ENCODE measurements at regions not wholly inside any gene's neighbourhood (a gene's known extent, or its start where the extent isn't known, plus 50 kb on each side); places are given as distances from the start of the nearest gene placed in this dataset.

DNA sequence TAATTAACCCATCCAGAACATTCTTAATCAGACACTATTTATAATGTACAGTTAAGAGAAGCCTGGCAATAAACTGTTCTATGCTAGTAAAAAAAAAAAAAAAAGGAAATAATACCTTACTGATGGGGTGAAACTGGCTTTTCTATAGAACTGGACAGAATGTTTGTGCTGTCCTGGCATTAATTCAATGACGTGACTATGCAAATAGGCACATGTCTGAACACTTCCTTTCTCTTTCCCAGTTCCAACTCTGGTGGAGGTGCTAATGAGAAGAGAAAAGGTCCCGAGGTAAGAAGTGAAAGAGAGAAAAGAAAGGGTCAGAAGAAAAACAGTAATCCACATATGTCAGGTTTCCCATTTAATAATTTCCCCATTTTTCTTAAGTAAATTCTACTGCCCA, 508.4 kb downstream of the ZEB2 start:
- TF ChIP-seq, protein P1, sequence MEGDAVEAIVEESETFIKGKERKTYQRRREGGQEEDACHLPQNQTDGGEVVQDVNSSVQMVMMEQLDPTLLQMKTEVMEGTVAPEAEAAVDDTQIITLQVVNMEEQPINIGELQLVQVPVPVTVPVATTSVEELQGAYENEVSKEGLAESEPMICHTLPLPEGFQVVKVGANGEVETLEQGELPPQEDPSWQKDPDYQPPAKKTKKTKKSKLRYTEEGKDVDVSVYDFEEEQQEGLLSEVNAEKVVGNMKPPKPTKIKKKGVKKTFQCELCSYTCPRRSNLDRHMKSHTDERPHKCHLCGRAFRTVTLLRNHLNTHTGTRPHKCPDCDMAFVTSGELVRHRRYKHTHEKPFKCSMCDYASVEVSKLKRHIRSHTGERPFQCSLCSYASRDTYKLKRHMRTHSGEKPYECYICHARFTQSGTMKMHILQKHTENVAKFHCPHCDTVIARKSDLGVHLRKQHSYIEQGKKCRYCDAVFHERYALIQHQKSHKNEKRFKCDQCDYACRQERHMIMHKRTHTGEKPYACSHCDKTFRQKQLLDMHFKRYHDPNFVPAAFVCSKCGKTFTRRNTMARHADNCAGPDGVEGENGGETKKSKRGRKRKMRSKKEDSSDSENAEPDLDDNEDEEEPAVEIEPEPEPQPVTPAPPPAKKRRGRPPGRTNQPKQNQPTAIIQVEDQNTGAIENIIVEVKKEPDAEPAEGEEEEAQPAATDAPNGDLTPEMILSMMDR (IDR thresholded peaks at IDR 0.05; ENCODE audit: low read depth, low read length): no peak
- no peak overlapping the region for H3K4me3 ChIP-seq (ENCODE audit: low read depth, low read length)

DNA sequence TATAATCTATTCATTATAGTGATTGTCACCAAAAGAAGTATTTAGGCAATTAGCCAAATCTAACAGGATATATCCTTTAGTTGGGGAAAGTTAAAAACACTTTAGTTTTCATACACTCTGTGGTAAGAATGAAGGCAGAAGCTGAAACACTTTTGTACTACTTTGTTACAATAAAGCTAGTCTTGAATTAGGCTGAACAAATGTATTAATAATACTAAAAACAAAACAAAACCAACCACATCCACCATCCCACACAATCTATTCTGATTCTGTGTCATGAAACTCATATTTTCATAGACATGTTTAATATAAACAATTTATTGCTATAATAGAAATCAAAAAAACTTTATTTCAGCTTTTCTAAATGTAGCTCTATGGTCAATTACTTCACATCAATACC, 508.8 kb downstream of the ZEB2 start:
- no peak overlapping the region for H3K4me3 ChIP-seq (ENCODE audit: low read depth, low read length)
- TF ChIP-seq, protein P1 (IDR thresholded peaks at IDR 0.05; ENCODE audit: low read depth, low read length): no peak

DNA sequence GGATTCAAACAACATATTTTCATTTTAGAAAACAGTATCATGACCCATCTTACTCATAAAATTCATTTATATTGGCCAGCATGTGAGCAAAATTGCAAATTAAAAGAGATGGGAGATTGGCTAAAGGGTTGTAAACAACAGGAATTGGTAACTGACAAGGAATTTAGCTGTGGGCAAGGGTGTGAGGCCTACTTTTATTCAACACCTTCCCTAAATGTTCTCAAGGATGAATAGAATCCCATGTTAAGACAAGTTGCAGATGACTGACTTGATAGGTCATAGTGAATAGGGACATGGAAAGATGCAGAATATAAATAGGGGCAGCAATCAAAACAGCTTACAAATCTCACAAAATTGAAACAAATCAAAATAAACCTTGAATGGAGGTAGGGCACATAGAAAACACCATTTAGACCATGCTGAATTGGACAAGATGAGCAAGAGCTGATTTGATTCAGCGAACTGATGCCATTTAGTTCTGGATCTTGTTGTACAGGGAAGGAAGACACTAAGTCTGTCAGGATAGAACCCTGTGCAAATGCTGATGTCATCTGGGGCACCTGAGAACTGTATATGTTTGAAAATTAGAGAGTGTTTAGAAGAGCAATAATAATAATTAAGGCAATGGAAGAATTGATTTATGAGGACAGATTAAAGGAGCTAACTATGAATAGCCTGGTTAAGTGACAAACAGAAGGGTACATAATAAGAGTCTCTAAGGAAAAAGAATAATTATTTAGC, 509.7 kb downstream of the ZEB2 start:
- TF ChIP-seq, protein P1 (IDR thresholded peaks at IDR 0.05; ENCODE audit: low read depth, low read length): no peak
- H3K4me3 ChIP-seq (ENCODE audit: low read depth, low read length): no peak overlapping the region

DNA sequence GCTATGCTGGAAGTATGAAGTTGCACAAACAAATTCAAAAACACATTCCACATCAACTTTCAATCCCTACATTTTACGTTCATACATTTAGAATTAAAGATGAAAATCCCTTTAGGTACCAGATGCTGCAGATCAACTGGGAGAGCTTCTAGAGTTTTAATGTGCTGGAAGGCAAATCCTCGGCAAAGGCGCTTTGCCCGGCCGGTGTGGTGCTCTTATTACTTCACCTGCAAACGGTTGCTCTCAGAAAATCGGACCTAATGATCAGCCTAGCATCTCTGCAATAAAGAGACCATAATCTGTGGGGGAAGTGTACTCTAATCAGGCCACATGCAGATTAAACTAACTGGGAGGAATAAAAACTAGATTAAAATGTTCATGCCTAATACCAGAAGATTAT, 513.8 kb downstream of the ZEB2 start:
- no peak overlapping the region for H3K4me3 ChIP-seq (ENCODE audit: low read depth, low read length)
- TF ChIP-seq, protein P1 (IDR thresholded peaks at IDR 0.05; ENCODE audit: low read depth, low read length): no peak

DNA sequence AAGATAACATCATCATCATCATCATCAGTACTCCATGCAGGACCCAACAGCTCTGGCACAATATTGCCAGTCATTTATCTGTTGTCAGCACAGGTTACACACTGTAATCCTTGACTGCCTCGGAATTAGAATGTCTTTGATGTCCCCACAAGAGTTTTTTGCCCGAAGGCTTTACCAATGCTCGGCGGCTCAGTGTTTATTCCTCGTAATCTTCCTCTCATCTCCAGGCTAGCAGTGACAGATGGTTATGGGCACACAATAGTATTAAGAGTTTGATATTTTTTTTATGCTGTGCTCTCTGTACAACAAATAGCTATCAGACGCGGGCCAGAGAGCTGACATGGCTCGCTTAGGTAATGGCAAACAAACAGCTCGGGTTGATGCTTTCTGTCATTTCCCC, 515.2 kb downstream of the ZEB2 start:
- TF ChIP-seq, protein P1 (IDR thresholded peaks at IDR 0.05; ENCODE audit: low read depth, low read length): no peak
- H3K4me3 ChIP-seq (ENCODE audit: low read depth, low read length): no peak overlapping the region

DNA sequence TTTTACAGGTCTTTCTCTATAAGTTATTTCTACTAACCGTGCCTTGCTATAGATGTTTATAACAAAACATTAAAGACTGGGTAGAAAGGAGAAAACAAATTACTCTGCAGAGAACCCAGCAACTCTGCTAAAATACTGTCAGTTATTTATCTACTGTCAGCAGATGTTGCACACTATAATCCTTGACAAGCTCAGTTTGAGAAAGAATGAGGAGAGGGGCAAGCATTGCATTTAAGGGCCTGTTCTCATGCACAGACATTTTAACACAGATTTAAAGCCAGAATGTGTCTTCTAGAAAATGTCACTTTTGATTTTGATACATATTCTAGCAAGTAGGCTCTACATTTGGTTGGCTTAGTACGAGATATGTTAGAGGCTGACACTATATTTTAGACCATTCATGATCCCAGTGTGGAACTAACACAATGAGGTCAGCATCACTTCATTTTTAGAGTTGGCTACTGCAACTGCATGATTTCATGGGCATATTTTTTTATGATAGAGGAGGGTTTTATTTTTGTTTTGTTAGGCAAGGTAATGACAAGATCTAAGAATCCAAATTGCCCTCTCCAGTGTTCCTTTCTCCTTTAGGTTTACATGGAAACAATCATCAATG, 516.4 kb downstream of the ZEB2 start:
- TF ChIP-seq, protein P1 (IDR thresholded peaks at IDR 0.05; ENCODE audit: low read depth, low read length): no peak
- no peak overlapping the region for H3K4me3 ChIP-seq (ENCODE audit: low read depth, low read length)

DNA sequence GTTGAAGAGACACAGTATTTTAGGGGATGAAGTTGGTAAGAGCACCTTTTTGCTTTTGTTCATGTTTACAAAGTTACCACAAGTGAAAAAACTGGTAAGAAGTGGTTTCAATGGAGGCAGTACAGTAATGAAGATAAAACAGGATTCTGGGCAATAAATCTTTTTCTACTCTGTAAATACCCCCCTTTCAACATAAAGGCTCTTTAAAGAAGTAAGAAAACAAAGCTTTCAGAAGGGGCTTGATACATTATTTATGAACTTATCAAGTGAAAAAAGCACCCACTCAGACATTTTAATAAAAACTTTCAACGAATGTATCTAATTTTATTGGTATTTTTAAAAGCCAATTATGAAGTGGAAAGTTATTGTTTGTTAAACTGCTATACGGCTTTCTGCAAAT, 522.9 kb downstream of the ZEB2 start:
- H3K4me3 ChIP-seq (ENCODE audit: low read depth, low read length): no peak overlapping the region
- TF ChIP-seq, protein P1 (IDR thresholded peaks at IDR 0.05; ENCODE audit: low read depth, low read length): no peak
